ENCODE measurements at regions not wholly inside any gene's neighbourhood (a gene's known extent, or its start where the extent isn't known, plus 50 kb on each side); places are given as distances from the start of the nearest gene placed in this dataset.

DNA sequence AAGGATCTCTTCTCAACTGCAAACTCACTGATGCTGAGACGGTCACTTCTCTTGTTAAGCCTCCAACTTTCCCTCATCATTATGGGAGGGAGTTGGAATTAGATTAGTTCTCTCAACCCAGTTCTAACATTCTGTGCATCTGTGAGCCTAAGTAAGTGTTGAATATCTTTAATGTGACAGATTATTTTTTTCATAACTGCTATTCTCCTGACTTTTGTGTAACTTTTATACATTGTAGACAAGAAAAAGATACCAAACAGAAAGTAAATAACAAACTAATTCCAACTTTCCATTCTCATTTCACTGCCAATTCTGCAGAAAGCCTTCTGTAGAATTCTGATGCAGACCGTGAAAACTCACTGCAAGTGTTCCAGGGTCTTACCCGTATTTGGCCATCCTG lies 813.5 kb downstream of the TLE4 start:
- TF ChIP-seq MYC (IDR thresholded peaks at IDR 0.05; ENCODE audit: low read depth, low read length) (no peak), POLR2A (IDR thresholded peaks at IDR 0.05; ENCODE audit: extremely low read depth, insufficient read length) (no peak), MAX (IDR thresholded peaks at IDR 0.05; ENCODE audit: low read depth, low read length) (no peak), CTCF (IDR thresholded peaks at IDR 0.05; ENCODE audit: low read depth, low read length) (no peak)
- no peak for DNase-seq (ENCODE audit: low read depth)
- H3K4me3 ChIP-seq (ENCODE audit: low read depth, low read length): no peak overlapping the region

DNA sequence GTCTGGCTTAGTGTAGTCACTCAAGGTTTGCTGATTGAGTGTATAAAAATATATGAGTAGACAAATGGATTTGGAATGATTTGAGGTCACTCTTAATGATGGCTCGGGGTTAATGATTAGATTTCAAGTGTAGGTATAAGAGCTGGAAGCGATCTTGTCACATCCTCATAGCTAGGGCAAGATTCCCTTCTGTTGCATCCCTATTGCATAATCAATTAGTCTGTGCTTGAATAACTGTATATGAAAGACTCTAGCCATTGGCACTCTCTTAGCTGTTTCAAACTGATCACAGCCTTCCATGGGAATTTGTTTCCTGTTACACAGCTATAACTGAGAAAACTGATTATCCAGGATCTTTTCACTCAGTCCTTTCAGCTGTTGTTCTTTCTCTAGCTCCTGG lies 811.6 kb downstream of the TLE4 start:
- TF ChIP-seq POLR2A (IDR thresholded peaks at IDR 0.05; ENCODE audit: extremely low read depth, insufficient read length): no peak
- TF ChIP-seq CTCF (IDR thresholded peaks at IDR 0.05; ENCODE audit: low read depth, low read length): no peak
- no peak for TF ChIP-seq MYC (IDR thresholded peaks at IDR 0.05; ENCODE audit: low read depth, low read length)
- TF ChIP-seq MAX (IDR thresholded peaks at IDR 0.05; ENCODE audit: low read depth, low read length): no peak
- H3K4me3 ChIP-seq (ENCODE audit: low read depth, low read length): no peak overlapping the region
- no peak for DNase-seq (ENCODE audit: low read depth)

DNA sequence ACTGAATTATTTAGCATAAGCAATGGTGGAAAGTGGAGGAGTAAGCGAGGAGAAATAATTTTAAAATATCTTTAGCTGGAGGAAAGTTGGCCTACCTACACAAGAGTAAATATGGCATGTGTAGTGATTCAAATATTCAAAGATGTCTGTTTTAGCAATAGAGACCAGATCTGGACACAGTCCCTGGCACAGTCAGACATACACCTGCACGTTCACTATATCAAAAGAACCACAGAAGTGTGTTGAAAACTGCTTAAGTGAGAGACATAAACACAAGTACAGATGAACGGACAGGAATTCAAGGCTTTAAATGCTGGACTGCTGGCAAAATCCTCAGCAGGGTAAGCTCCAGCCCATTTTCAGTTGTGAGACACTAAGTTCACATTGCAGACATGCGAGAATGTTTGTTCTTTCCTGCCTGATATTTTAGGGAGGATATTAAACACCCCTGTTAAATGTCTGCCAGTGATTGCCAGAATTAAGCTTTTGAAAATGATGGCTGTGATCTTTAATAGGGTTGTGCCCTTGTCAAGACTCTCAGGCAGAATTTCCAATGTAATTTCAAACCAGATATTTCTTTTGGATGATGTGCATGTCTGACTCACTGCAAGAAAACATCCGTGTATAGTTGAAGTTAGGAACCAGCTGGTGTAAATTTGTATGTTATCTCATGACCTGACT lies 810.6 kb downstream of the TLE4 start:
- TF ChIP-seq MYC (IDR thresholded peaks at IDR 0.05; ENCODE audit: low read depth, low read length) (no peak), CTCF (IDR thresholded peaks at IDR 0.05; ENCODE audit: low read depth, low read length) (no peak), MAX (IDR thresholded peaks at IDR 0.05; ENCODE audit: low read depth, low read length) (no peak), POLR2A (IDR thresholded peaks at IDR 0.05; ENCODE audit: extremely low read depth, insufficient read length) (no peak)
- DNase-seq (ENCODE audit: low read depth): no peak
- H3K4me3 ChIP-seq (ENCODE audit: low read depth, low read length): no peak overlapping the region

DNA sequence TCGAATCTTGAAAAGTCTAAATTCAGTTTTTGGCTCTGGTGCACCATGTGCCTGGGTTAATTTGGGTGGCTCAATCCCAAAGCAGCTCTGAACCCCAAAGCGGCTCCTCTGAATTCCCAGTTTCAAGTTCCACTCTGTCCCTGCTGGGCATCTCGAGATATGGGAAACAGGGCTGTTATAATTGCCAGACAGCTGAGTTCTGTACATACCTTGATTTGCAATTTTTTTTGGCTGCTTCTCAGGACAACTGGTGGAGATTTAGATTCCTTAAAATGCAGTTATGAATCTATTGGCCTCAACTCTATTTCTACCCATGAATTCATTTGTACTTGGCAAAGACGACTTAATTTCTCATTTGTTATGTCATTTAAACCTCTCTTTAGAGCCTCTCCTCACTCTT lies 808.5 kb downstream of the TLE4 start:
- no peak for DNase-seq (ENCODE audit: low read depth)
- no peak overlapping the region for H3K4me3 ChIP-seq (ENCODE audit: low read depth, low read length)
- no peak for TF ChIP-seq POLR2A (IDR thresholded peaks at IDR 0.05; ENCODE audit: extremely low read depth, insufficient read length)
- no peak for TF ChIP-seq MAX (IDR thresholded peaks at IDR 0.05; ENCODE audit: low read depth, low read length)
- no peak for TF ChIP-seq CTCF (IDR thresholded peaks at IDR 0.05; ENCODE audit: low read depth, low read length)
- TF ChIP-seq MYC (IDR thresholded peaks at IDR 0.05; ENCODE audit: low read depth, low read length): no peak

DNA sequence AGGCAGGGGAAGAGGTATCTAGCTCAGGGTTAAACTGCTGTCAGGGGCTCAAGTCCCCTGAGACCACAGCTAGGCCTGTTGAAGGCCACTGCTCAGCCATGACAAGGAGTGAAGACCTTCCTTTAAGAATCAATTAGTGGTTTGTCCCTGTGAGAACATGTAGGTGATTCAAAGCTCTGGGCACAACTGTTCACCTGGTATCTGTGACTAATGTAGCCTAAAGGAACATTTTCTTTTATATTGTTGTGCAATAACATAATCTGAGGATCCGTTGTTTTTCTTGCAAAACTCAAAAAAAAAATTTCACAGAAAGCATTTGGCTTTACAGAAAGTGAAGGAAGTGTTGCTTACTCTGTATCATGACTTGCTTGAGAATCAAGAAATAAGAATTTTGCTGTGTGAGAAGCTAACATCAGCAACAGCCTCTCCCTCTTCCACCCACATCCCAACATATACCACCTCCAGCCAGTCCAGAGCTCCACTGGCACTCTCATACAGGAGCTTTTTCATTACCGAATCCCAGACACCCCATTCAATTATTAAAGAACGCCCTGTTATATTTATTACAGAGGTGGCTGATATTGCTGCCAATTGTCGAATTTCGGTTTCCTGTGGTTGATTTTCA lies 807.0 kb downstream of the TLE4 start:
- no peak for TF ChIP-seq MAX (IDR thresholded peaks at IDR 0.05; ENCODE audit: low read depth, low read length)
- TF ChIP-seq POLR2A (IDR thresholded peaks at IDR 0.05; ENCODE audit: extremely low read depth, insufficient read length): no peak
- TF ChIP-seq MYC (IDR thresholded peaks at IDR 0.05; ENCODE audit: low read depth, low read length): no peak
- no peak for TF ChIP-seq CTCF (IDR thresholded peaks at IDR 0.05; ENCODE audit: low read depth, low read length)
- H3K4me3 ChIP-seq (ENCODE audit: low read depth, low read length): no peak overlapping the region
- no peak for DNase-seq (ENCODE audit: low read depth)
